ENCODE measurements at regions not wholly inside any gene's neighbourhood (a gene's known extent, or its start where the extent isn't known, plus 50 kb on each side); places are given as distances from the start of the nearest gene placed in this dataset.

DNA sequence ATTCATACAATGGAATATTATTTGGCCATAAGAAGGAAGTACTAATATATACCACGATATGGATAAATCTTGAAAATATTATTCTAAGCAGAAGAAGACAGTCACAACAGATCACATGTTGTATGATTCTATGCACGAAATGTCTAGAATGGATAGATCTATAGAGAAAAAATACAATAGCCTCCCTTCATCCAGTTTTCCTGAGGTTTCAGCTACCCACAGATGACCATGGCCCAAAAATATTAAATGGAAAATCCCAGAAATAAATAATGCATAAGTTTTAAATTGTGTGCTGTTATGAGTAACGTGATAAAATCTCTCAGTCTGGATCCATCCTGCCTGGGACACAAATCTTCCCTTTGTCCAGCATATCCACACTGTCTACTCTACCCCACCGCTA lies 162.2 kb upstream of the ST8SIA2 start:
- Mint-ChIP-seq H3K4me3 (ENCODE audit: unreplicated experiment) (no peak overlapping the region), H3K9me3 (ENCODE audit: unreplicated experiment) (peaks cover 7% of the 10 kb centered on the region), H3K4me1 (ENCODE audit: low read depth, unreplicated experiment) (no peaks in the 10 kb centered on the region), H3K27me3 (ENCODE audit: low read depth, unreplicated experiment) (peaks cover 7% of the 10 kb centered on the region), H3K27ac (ENCODE audit: unreplicated experiment) (no peak overlapping the region), H3K36me3 (ENCODE audit: low read depth, unreplicated experiment) (no peaks in the 10 kb centered on the region)
- Histone ChIP-seq H3K9me3 (ENCODE audit: insufficient read depth, low read depth, low read length) (no peaks in the 10 kb centered on the region), H3K4me2 (ENCODE audit: low read length) (no peak overlapping the region), H3K9ac (ENCODE audit: low read length) (no peak overlapping the region), H3K27me3 (ENCODE audit: insufficient read depth, low read length) (no peaks in the 10 kb centered on the region), H2AFZ (ENCODE audit: low read depth, low read length) (no peak overlapping the region), H3K36me3 (ENCODE audit: insufficient read depth, low read length) (no peaks in the 10 kb centered on the region), H3K4me3 (ENCODE audit: insufficient read depth, low read depth, low read length) (no peak overlapping the region), H3K27ac (ENCODE audit: low read depth, low read length) (no peak overlapping the region), H3K79me2 (ENCODE audit: insufficient read depth, low read length) (no peaks in the 10 kb centered on the region), H3K4me1 (ENCODE audit: insufficient read depth, low read length) (no peaks in the 10 kb centered on the region), H4K20me1 (ENCODE audit: insufficient read depth, low read length) (no peaks in the 10 kb centered on the region)
- DNase-seq (ENCODE audit: low read depth): no peak
- no peak for FAIRE-seq
- no peak for TF ChIP-seq EZH2 (IDR thresholded peaks at IDR 0.05; ENCODE audit: insufficient read depth, low read length)
- TF ChIP-seq, protein P1, sequence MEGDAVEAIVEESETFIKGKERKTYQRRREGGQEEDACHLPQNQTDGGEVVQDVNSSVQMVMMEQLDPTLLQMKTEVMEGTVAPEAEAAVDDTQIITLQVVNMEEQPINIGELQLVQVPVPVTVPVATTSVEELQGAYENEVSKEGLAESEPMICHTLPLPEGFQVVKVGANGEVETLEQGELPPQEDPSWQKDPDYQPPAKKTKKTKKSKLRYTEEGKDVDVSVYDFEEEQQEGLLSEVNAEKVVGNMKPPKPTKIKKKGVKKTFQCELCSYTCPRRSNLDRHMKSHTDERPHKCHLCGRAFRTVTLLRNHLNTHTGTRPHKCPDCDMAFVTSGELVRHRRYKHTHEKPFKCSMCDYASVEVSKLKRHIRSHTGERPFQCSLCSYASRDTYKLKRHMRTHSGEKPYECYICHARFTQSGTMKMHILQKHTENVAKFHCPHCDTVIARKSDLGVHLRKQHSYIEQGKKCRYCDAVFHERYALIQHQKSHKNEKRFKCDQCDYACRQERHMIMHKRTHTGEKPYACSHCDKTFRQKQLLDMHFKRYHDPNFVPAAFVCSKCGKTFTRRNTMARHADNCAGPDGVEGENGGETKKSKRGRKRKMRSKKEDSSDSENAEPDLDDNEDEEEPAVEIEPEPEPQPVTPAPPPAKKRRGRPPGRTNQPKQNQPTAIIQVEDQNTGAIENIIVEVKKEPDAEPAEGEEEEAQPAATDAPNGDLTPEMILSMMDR (IDR thresholded peaks at IDR 0.05; ENCODE audit: insufficient read depth, low read depth, low read length): no peak

DNA sequence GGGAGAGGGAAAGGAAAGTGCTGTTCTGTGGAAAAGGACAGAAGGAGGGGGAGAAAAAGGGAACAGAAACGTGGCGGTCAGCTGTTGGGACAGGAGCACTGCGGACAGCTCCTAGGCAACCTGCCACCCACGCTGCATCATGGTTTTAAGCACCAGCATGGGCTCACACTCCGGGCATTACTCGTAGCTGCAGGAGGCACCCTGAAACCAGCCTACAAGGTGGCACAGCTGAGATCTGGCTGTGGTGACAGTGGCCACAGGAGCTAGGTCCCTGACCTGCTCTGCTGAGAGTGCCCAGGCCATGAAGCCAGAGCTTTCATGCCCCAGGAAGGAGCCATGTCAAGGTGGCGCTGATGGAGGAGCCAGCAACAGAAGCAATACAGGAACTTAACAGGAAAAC lies 161.4 kb upstream of the ST8SIA2 start:
- Histone ChIP-seq H2AFZ (ENCODE audit: low read depth, low read length) (no peak overlapping the region), H3K9me3 (ENCODE audit: insufficient read depth, low read depth, low read length) (no peaks in the 10 kb centered on the region), H3K4me1 (ENCODE audit: insufficient read depth, low read length) (no peaks in the 10 kb centered on the region), H3K79me2 (ENCODE audit: insufficient read depth, low read length) (no peaks in the 10 kb centered on the region), H4K20me1 (ENCODE audit: insufficient read depth, low read length) (no peaks in the 10 kb centered on the region), H3K4me3 (ENCODE audit: insufficient read depth, low read depth, low read length) (no peak overlapping the region), H3K27me3 (ENCODE audit: insufficient read depth, low read length) (no peaks in the 10 kb centered on the region), H3K4me2 (ENCODE audit: low read length) (no peak overlapping the region), H3K27ac (ENCODE audit: low read depth, low read length) (no peak overlapping the region), H3K9ac (ENCODE audit: low read length) (no peak overlapping the region), H3K36me3 (ENCODE audit: insufficient read depth, low read length) (no peaks in the 10 kb centered on the region)
- no peak for DNase-seq (ENCODE audit: low read depth)
- peaks cover 7% of the 10 kb centered on the region for H3K27me3 Mint-ChIP-seq (ENCODE audit: low read depth, unreplicated experiment)
- H3K9me3 Mint-ChIP-seq (ENCODE audit: unreplicated experiment): peaks cover 9% of the 10 kb centered on the region
- no peak overlapping the region for H3K27ac Mint-ChIP-seq (ENCODE audit: unreplicated experiment)
- no peaks in the 10 kb centered on the region for H3K36me3 Mint-ChIP-seq (ENCODE audit: low read depth, unreplicated experiment)
- TF ChIP-seq, protein P1 (IDR thresholded peaks at IDR 0.05; ENCODE audit: insufficient read depth, low read depth, low read length): no peak
- no peak for TF ChIP-seq EZH2 (IDR thresholded peaks at IDR 0.05; ENCODE audit: insufficient read depth, low read length)
- H3K4me1 Mint-ChIP-seq (ENCODE audit: low read depth, unreplicated experiment): peaks cover 2% of the 10 kb centered on the region
- H3K4me3 Mint-ChIP-seq (ENCODE audit: unreplicated experiment): no peak overlapping the region
- FAIRE-seq: no peak

DNA sequence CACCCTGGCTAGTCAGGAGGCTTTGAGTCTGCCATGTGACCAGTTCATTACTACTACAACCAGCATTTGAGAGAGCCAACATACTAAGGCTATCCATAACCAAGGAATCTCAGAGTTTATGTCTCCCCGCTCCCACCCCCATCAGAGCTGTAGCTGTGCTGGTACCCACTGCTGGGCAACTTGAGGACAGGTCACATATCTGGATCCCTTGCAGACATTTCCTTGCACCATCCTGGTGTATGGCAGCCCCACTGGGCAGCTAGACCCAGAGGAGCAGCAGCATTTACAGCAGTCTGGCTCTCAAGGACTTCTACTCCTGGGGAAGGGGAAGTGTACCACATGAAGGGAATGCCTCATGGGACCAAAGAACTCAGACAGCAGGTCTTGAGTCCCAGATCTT lies 160.8 kb upstream of the ST8SIA2 start:
- Histone ChIP-seq H3K4me1 (ENCODE audit: insufficient read depth, low read length) (no peaks in the 10 kb centered on the region), H2AFZ (ENCODE audit: low read depth, low read length) (no peak overlapping the region), H3K36me3 (ENCODE audit: insufficient read depth, low read length) (no peaks in the 10 kb centered on the region), H4K20me1 (ENCODE audit: insufficient read depth, low read length) (no peaks in the 10 kb centered on the region), H3K27me3 (ENCODE audit: insufficient read depth, low read length) (no peaks in the 10 kb centered on the region), H3K9ac (ENCODE audit: low read length) (no peak overlapping the region), H3K79me2 (ENCODE audit: insufficient read depth, low read length) (no peaks in the 10 kb centered on the region), H3K27ac (ENCODE audit: low read depth, low read length) (no peak overlapping the region), H3K9me3 (ENCODE audit: insufficient read depth, low read depth, low read length) (no peaks in the 10 kb centered on the region), H3K4me2 (ENCODE audit: low read length) (no peak overlapping the region), H3K4me3 (ENCODE audit: insufficient read depth, low read depth, low read length) (no peak overlapping the region)
- Mint-ChIP-seq H3K4me3 (ENCODE audit: unreplicated experiment) (no peak overlapping the region), H3K9me3 (ENCODE audit: unreplicated experiment) (peaks cover 9% of the 10 kb centered on the region), H3K27ac (ENCODE audit: unreplicated experiment) (no peak overlapping the region), H3K27me3 (ENCODE audit: low read depth, unreplicated experiment) (peaks cover 7% of the 10 kb centered on the region), H3K4me1 (ENCODE audit: low read depth, unreplicated experiment) (peaks cover 2% of the 10 kb centered on the region), H3K36me3 (ENCODE audit: low read depth, unreplicated experiment) (no peaks in the 10 kb centered on the region)
- FAIRE-seq: no peak
- DNase-seq (ENCODE audit: low read depth): no peak
- TF ChIP-seq, protein P1 (IDR thresholded peaks at IDR 0.05; ENCODE audit: insufficient read depth, low read depth, low read length): no peak
- no peak for TF ChIP-seq EZH2 (IDR thresholded peaks at IDR 0.05; ENCODE audit: insufficient read depth, low read length)
